Mucosa of rectum (tissue), 2 donors: ENCODE measurements at regions not wholly inside any gene's neighbourhood (a gene's known extent, or its start where the extent isn't known, plus 50 kb on each side); places are given as distances from the start of the nearest gene placed in this dataset.
"Not testable (repeated sequence)": the region's sequence is repeated elsewhere in the genome, so short reads cannot be mapped to it uniquely, and the experiment has no call there.

Experiments
- H3K27ac ChIP-seq, 2 donors: one replicate each; pipeline ENCODE4 v1.7.0; 2013; ENCODE audit warnings: inconsistent platforms in 2 of 2, low read depth in 2 of 2, low read length in 2 of 2
- H3K27me3 ChIP-seq, 2 donors: one replicate each; pipeline ENCODE4 v1.7.0; 2013; ENCODE audit warnings: low read length in 2 of 2; ENCODE audit not compliant: control insufficient read depth in 2 of 2, insufficient read depth in 2 of 2
- H3K36me3 ChIP-seq, 2 donors: one replicate each; pipeline ENCODE4 v1.7.0; 2013; ENCODE audit warnings: low read length in 2 of 2; ENCODE audit not compliant: control insufficient read depth in 2 of 2, insufficient read depth in 2 of 2
- H3K4me1 ChIP-seq, 2 donors: one replicate each; pipeline ENCODE4 v1.7.0; 2013; ENCODE audit warnings: low read length in 2 of 2, mild to moderate bottlenecking in 1 of 2; ENCODE audit not compliant: control insufficient read depth in 2 of 2, insufficient read depth in 2 of 2
- H3K4me3 ChIP-seq, 2 donors: one replicate each; pipeline ENCODE4 v1.7.0; 2013; ENCODE audit warnings: low read length in 2 of 2
- H3K9ac ChIP-seq, 2 donors: one replicate each; pipeline ENCODE4 v1.7.0; 2013; ENCODE audit warnings: low read length in 2 of 2, low read depth in 1 of 2, mild to moderate bottlenecking in 1 of 2
- H3K9me3 ChIP-seq, 2 donors: one replicate each; pipeline ENCODE4 v1.7.0; 2013; ENCODE audit warnings: low read length in 2 of 2; ENCODE audit not compliant: control insufficient read depth in 2 of 2
- donor health status: healthy.
- donor health status: Normal muscosa, but diverticular disease.

- no peak overlapping the region for H3K27ac ChIP-seq
- no peak overlapping the region for H3K9ac ChIP-seq
- no peaks in the 10 kb centered on the region for H3K4me1 ChIP-seq
- H3K4me3 ChIP-seq, result no peak overlapping the region
- no peaks in the 10 kb centered on the region for H3K36me3 ChIP-seq
- no peaks in the 10 kb centered on the region for H3K27me3 ChIP-seq
- no peaks in the 10 kb centered on the region for H3K9me3 ChIP-seq
Observed at GRCh38 chr2:117614823-117615534, 199.5 kb upstream of the DDX18 start.

- H3K9ac ChIP-seq, result no peak overlapping the region
- H3K27me3 ChIP-seq, result no peaks in the 10 kb centered on the region
- no peaks in the 10 kb centered on the region for H3K4me1 ChIP-seq
- H3K36me3 ChIP-seq, result no peaks in the 10 kb centered on the region
- no peak overlapping the region for H3K27ac ChIP-seq
- H3K9me3 ChIP-seq, result no peaks in the 10 kb centered on the region
- no peak overlapping the region for H3K4me3 ChIP-seq
Observed at GRCh38 chr2:117618607-117619006, 195.9 kb upstream of the DDX18 start.

- H3K4me1 ChIP-seq, result no peaks in the 10 kb centered on the region
- no peaks in the 10 kb centered on the region for H3K36me3 ChIP-seq
- no peaks in the 10 kb centered on the region for H3K27me3 ChIP-seq
Observed at GRCh38 chr2:117621326-117621725, 193.2 kb upstream of the DDX18 start.

GRCh38 chr2:117623175-117623574 is 191.3 kb upstream of the DDX18 start:
- H3K4me3 ChIP-seq, result peak overlapping the region; percentile 16 to 31
- not testable (repeated sequence) for H3K9ac ChIP-seq, H3K27me3 ChIP-seq, H3K9me3 ChIP-seq, H3K4me1 ChIP-seq, H3K27ac ChIP-seq, H3K36me3 ChIP-seq

More at GRCh38 chr2:117621326-117621725, 193.2 kb upstream of the DDX18 start:
- no peak overlapping the region for H3K27ac ChIP-seq
- H3K4me3 ChIP-seq, result no peak overlapping the region
- H3K9me3 ChIP-seq, result no peaks in the 10 kb centered on the region
- H3K9ac ChIP-seq, result no peak overlapping the region

- no peaks in the 10 kb centered on the region for H3K27me3 ChIP-seq
- no peak overlapping the region for H3K27ac ChIP-seq
- H3K36me3 ChIP-seq, result no peaks in the 10 kb centered on the region
- H3K9ac ChIP-seq, result no peak overlapping the region
- no peak overlapping the region for H3K4me3 ChIP-seq
- H3K4me1 ChIP-seq, result no peaks in the 10 kb centered on the region
- H3K9me3 ChIP-seq, result no peaks in the 10 kb centered on the region
Observed at GRCh38 chr2:117631152-117631945, 183.1 kb upstream of the DDX18 start.

GRCh38 chr2:117635481-117635880 is 179.0 kb upstream of the DDX18 start:
- Histone ChIP-seq H3K36me3 (no peaks in the 10 kb centered on the region), H3K9ac (no peak overlapping the region), H3K9me3 (no peaks in the 10 kb centered on the region), H3K27me3 (no peaks in the 10 kb centered on the region), H3K4me3 (no peak overlapping the region), H3K27ac (no peak overlapping the region), H3K4me1 (no peaks in the 10 kb centered on the region)

- Histone ChIP-seq H3K27me3 (no peaks in the 10 kb centered on the region), H3K9me3 (no peaks in the 10 kb centered on the region), H3K36me3 (no peaks in the 10 kb centered on the region), H3K4me1 (no peaks in the 10 kb centered on the region), H3K27ac (no peak overlapping the region), H3K4me3 (no peak overlapping the region), H3K9ac (no peak overlapping the region)
Observed at GRCh38 chr2:117639401-117639800, 175.1 kb upstream of the DDX18 start.

GRCh38 chr2:117644403-117644802 is 170.1 kb upstream of the DDX18 start:
- H3K27ac ChIP-seq, result no peak overlapping the region
- H3K4me3 ChIP-seq, result no peak overlapping the region
- H3K9ac ChIP-seq, result no peak overlapping the region
- H3K36me3 ChIP-seq, result no peaks in the 10 kb centered on the region
- H3K9me3 ChIP-seq, result no peaks in the 10 kb centered on the region
- H3K27me3 ChIP-seq, result no peaks in the 10 kb centered on the region
- no peaks in the 10 kb centered on the region for H3K4me1 ChIP-seq

GRCh38 chr2:117645458-117645857 is 169.0 kb upstream of the DDX18 start:
- Histone ChIP-seq H3K36me3 (no peaks in the 10 kb centered on the region), H3K27ac (no peak overlapping the region), H3K27me3 (no peaks in the 10 kb centered on the region), H3K9me3 (no peaks in the 10 kb centered on the region), H3K9ac (no peak overlapping the region), H3K4me3 (no peak overlapping the region), H3K4me1 (no peaks in the 10 kb centered on the region)

GRCh38 chr2:117646099-117646498 is 168.4 kb upstream of the DDX18 start:
- Histone ChIP-seq H3K27ac (no peak overlapping the region), H3K27me3 (no peaks in the 10 kb centered on the region), H3K9me3 (no peaks in the 10 kb centered on the region), H3K36me3 (no peaks in the 10 kb centered on the region), H3K9ac (no peak overlapping the region), H3K4me3 (no peak overlapping the region), H3K4me1 (no peaks in the 10 kb centered on the region)
